Left lung (tissue), 4 donors: ENCODE measurements at regions not wholly inside any gene's neighbourhood (a gene's known extent, or its start where the extent isn't known, plus 50 kb on each side); places are given as distances from the start of the nearest gene placed in this dataset.

Source experiments
- ATAC-seq: fragments of 200-7000 bp; cut with Tn5 transposase; one replicate; pipeline ENCODE4 v1.9.1; 2020; ENCODE audit warnings: moderate library complexity
- DNase-seq, 4 donors: peaks; one replicate each; pipeline ENCODE4 v3.0.0-alpha.2; 2013 to 2020
- H3K27ac ChIP-seq, 2 donors: fragments of 200-600 bp; sonication (generic) in 1 of 2; one replicate each; pipeline versions ENCODE4 v1.5.0 to v1.8.0; 2020 to 2021
- H3K27me3 ChIP-seq, 2 donors: fragments of 200-600 bp; sonication (generic) in 1 of 2; one replicate each; pipeline versions ENCODE4 v1.5.0 to v1.8.0; 2020 to 2021
- H3K36me3 ChIP-seq, 2 donors: fragments of 200-600 bp; sonication (generic) in 1 of 2; one replicate each; pipeline versions ENCODE4 v1.5.0 to v1.8.0; 2020 to 2021
- H3K4me1 ChIP-seq, 2 donors: fragments of 200-600 bp; one replicate each; pipeline ENCODE4 v1.8.0; 2021
- H3K4me3 ChIP-seq, 2 donors: fragments of 200-600 bp; sonication (generic) in 1 of 2; one replicate each; pipeline versions ENCODE4 v1.5.0 to v1.8.0; 2020 to 2021; ENCODE audit warnings: mild to moderate bottlenecking in 1 of 2
- H3K9me3 ChIP-seq, 2 donors: fragments of 200-600 bp; sonication (generic) in 1 of 2; one replicate each; pipeline versions ENCODE4 v1.5.0 to v1.8.0; 2020 to 2021
- CTCF ChIP-seq, 2 donors: fragments of 200-600 bp; sonication (generic) in 1 of 2; IDR thresholded peaks; one replicate each; pipeline versions ENCODE4 v1.5.0 to v1.8.0; 2021; ENCODE audit warnings: antibody characterized with exemption in 2 of 2
- intact Hi-C, 2 donors: fragments of 100-400 bp; cut with DNase I; formaldehyde crosslinking; loops; one replicate each; pipeline versions ENCODE4 v1.11.2 to v1.14.2; 2022
- donor health status: DM: no; HTN: yes; CAD: no.
- donor health status: DM: no; HTN: no; CAD: no.

GRCh38 chr2:155917380-155917779, 415.1 kb downstream of the NR4A2 start:
- no peak for DNase-seq
- no peak overlapping the region for H3K27ac ChIP-seq
- no peaks in the 10 kb centered on the region for H3K27me3 ChIP-seq
- no peak overlapping the region for H3K4me3 ChIP-seq
- H3K9me3 ChIP-seq: no peaks in the 10 kb centered on the region
- no peaks in the 10 kb centered on the region for H3K36me3 ChIP-seq
- ATAC-seq: no peak
- TF ChIP-seq CTCF (IDR thresholded peaks at IDR 0.05): no peak
- intact Hi-C loops: no loop called here
- no peaks in the 10 kb centered on the region for H3K4me1 ChIP-seq

- no peak for TF ChIP-seq CTCF (IDR thresholded peaks at IDR 0.05)
- no peak for DNase-seq
- no peaks in the 10 kb centered on the region for H3K27me3 ChIP-seq
- ATAC-seq: no peak
- H3K36me3 ChIP-seq: no peaks in the 10 kb centered on the region
- no peaks in the 10 kb centered on the region for H3K9me3 ChIP-seq
- H3K4me1 ChIP-seq: no peaks in the 10 kb centered on the region
- H3K27ac ChIP-seq: no peak overlapping the region
- no peak overlapping the region for H3K4me3 ChIP-seq
- intact Hi-C loops: no loop called here
Observed at GRCh38 chr2:155913356-155913755, 419.2 kb downstream of the NR4A2 start.

GRCh38 chr2:155908567-155908966, 424.0 kb downstream of the NR4A2 start:
- no peak for ATAC-seq
- DNase-seq: no peak
- Histone ChIP-seq H3K36me3 (no peaks in the 10 kb centered on the region), H3K27me3 (no peaks in the 10 kb centered on the region), H3K9me3 (no peaks in the 10 kb centered on the region), H3K4me1 (no peaks in the 10 kb centered on the region), H3K4me3 (no peak overlapping the region), H3K27ac (no peak overlapping the region)
- no peak for TF ChIP-seq CTCF (IDR thresholded peaks at IDR 0.05)
- intact Hi-C loops: no loop called here

- Histone ChIP-seq H3K36me3 (no peaks in the 10 kb centered on the region), H3K27me3 (no peaks in the 10 kb centered on the region), H3K4me3 (no peak overlapping the region), H3K4me1 (no peaks in the 10 kb centered on the region), H3K9me3 (no peaks in the 10 kb centered on the region), H3K27ac (no peak overlapping the region)
- intact Hi-C loops: no loop called here
- no peak for DNase-seq
- ATAC-seq: no peak
- TF ChIP-seq CTCF (IDR thresholded peaks at IDR 0.05): no peak
Observed at GRCh38 chr2:155907211-155907610, 425.3 kb downstream of the NR4A2 start.

- no peak overlapping the region for H3K4me3 ChIP-seq
- H3K36me3 ChIP-seq: no peaks in the 10 kb centered on the region
- TF ChIP-seq CTCF (IDR thresholded peaks at IDR 0.05): no peak
- H3K27ac ChIP-seq: no peak overlapping the region
- DNase-seq (no peak), ATAC-seq (no peak)
- H3K4me1 ChIP-seq: no peaks in the 10 kb centered on the region
- no peaks in the 10 kb centered on the region for H3K27me3 ChIP-seq
- intact Hi-C loops: no loop called here
- no peaks in the 10 kb centered on the region for H3K9me3 ChIP-seq
Observed at GRCh38 chr2:155905657-155906056, 426.9 kb downstream of the NR4A2 start.
